ENCODE measurements at regions not wholly inside any gene's neighbourhood (a gene's known extent, or its start where the extent isn't known, plus 50 kb on each side); places are given as distances from the start of the nearest gene placed in this dataset.
A peak's percentile ranks its signal among the peaks of the same experiment; 100 is the strongest.
"Not testable (repeated sequence)": the region's sequence is repeated elsewhere in the genome, so short reads cannot be mapped to it uniquely, and the experiment has no call there.

- DNase-seq (ENCODE audit: low spot score in 2 of 2): no peak
- Histone ChIP-seq H3K36me3 (no peaks in the 10 kb centered on the region), H3K9me3 (no peaks in the 10 kb centered on the region), H3K4me3 (no peak overlapping the region), H3K27me3 (no peaks in the 10 kb centered on the region), H3K27ac (peak overlapping the region; percentile 61 to 74), H3K4me1 (peaks cover 0 to 17% of the 10 kb centered on the region in 2 donors)
- no peak for TF ChIP-seq CTCF (IDR thresholded peaks at IDR 0.05)
- intact Hi-C loops (cut with DNase I): no loop called here
These were observed 75.4 kb upstream of the CDC42EP3 start for GRCh38 chr2:37746883-37747282.

- no peak for TF ChIP-seq CTCF (IDR thresholded peaks at IDR 0.05)
- no peak overlapping the region for H3K27ac ChIP-seq
These were observed 77.1 kb upstream of the CDC42EP3 start for GRCh38 chr2:37748541-37748940.

GRCh38 chr2:37750286-37750685 lies 78.8 kb upstream of the CDC42EP3 start:
- intact Hi-C loops (cut with DNase I); H3K4me1 ChIP-seq; DNase-seq (ENCODE audit: low spot score in 2 of 2); H3K9me3 ChIP-seq; H3K36me3 ChIP-seq; H3K27me3 ChIP-seq; H3K4me3 ChIP-seq; H3K27ac ChIP-seq: not testable (repeated sequence)

More at GRCh38 chr2:37748541-37748940, 77.1 kb upstream of the CDC42EP3 start:
- Histone ChIP-seq H3K36me3 (no peaks in the 10 kb centered on the region), H3K4me3 (no peak overlapping the region), H3K9me3 (no peaks in the 10 kb centered on the region), H3K4me1 (peaks cover 0 to 7% of the 10 kb centered on the region in 2 donors), H3K27me3 (no peaks in the 10 kb centered on the region)
- intact Hi-C loops (cut with DNase I): no loop called here
- DNase-seq (ENCODE audit: low spot score in 2 of 2): no peak

- intact Hi-C loops (cut with DNase I): no loop called here
- H3K27ac ChIP-seq: no peak overlapping the region
- H3K9me3 ChIP-seq: no peaks in the 10 kb centered on the region
- no peak overlapping the region for H3K4me3 ChIP-seq
- TF ChIP-seq CTCF (IDR thresholded peaks at IDR 0.05): no peak
- H3K4me1 ChIP-seq: no peaks in the 10 kb centered on the region
- H3K27me3 ChIP-seq: no peaks in the 10 kb centered on the region
- DNase-seq (ENCODE audit: low spot score in 2 of 2): no peak
- no peaks in the 10 kb centered on the region for H3K36me3 ChIP-seq
These were observed 81.3 kb upstream of the CDC42EP3 start for GRCh38 chr2:37752766-37753165.

GRCh38 chr2:37753758-37754157 lies 82.3 kb upstream of the CDC42EP3 start:
- no peaks in the 10 kb centered on the region for H3K9me3 ChIP-seq
- no peak overlapping the region for H3K4me3 ChIP-seq
- DNase-seq (ENCODE audit: low spot score in 2 of 2): no peak
- no peaks in the 10 kb centered on the region for H3K27me3 ChIP-seq
- intact Hi-C loops (cut with DNase I): no loop called here
- H3K36me3 ChIP-seq: no peaks in the 10 kb centered on the region
- no peaks in the 10 kb centered on the region for H3K4me1 ChIP-seq
- no peak for TF ChIP-seq CTCF (IDR thresholded peaks at IDR 0.05)
- no peak overlapping the region for H3K27ac ChIP-seq

GRCh38 chr2:37755961-37756559 lies 84.6 kb upstream of the CDC42EP3 start:
- H3K4me1 ChIP-seq; H3K27ac ChIP-seq; H3K9me3 ChIP-seq; H3K36me3 ChIP-seq; H3K27me3 ChIP-seq; DNase-seq (ENCODE audit: low spot score in 2 of 2); intact Hi-C loops (cut with DNase I); H3K4me3 ChIP-seq: not testable (repeated sequence)

GRCh38 chr2:37757456-37757855 lies 86.0 kb upstream of the CDC42EP3 start:
- DNase-seq (ENCODE audit: low spot score in 2 of 2); H3K4me1 ChIP-seq; H3K27ac ChIP-seq; H3K9me3 ChIP-seq; intact Hi-C loops (cut with DNase I); H3K4me3 ChIP-seq; H3K27me3 ChIP-seq; H3K36me3 ChIP-seq: not testable (repeated sequence)

- H3K4me1 ChIP-seq; H3K9me3 ChIP-seq; H3K36me3 ChIP-seq; H3K27me3 ChIP-seq; intact Hi-C loops (cut with DNase I); H3K27ac ChIP-seq; DNase-seq (ENCODE audit: low spot score in 2 of 2); H3K4me3 ChIP-seq: not testable (repeated sequence)
These were observed 86.7 kb upstream of the CDC42EP3 start for GRCh38 chr2:37758141-37758601.

GRCh38 chr2:37759989-37760388 lies 88.5 kb upstream of the CDC42EP3 start:
- H3K9me3 ChIP-seq; H3K36me3 ChIP-seq; H3K27ac ChIP-seq; H3K4me3 ChIP-seq; intact Hi-C loops (cut with DNase I); H3K27me3 ChIP-seq; H3K4me1 ChIP-seq; DNase-seq (ENCODE audit: low spot score in 2 of 2): not testable (repeated sequence)
